ENCODE measurements at regions not wholly inside any gene's neighbourhood (a gene's known extent, or its start where the extent isn't known, plus 50 kb on each side); places are given as distances from the start of the nearest gene placed in this dataset.

DNA sequence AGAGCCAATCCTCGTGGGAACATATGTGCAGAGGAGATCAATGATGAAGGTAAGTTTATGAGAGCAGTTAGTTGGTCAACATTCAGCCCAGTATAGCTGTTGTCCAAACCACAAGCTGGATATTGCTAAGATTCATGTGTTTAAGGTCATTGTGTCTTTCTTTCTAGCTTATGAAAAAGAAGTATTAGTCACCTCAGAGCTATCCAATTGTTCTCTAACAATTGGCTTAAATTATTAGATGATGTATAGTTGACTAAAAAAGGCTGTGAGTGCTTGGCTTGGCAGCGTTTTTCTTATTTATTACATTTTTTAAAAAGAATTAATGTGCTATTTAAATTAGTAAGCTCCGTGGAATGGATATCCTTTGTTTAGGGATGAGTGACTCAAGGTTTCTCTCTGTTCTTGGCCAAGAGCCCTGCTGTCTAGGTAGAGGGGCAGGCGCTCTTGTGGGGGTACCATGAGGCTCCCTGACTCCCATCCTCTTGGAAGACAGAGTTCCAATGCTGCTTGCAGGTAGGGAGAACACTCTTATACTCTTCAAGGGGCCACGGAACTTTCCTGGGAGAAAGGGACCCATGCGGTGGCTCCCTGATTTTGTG is 487.4 kb downstream of the IRX1 start:
- no peak for DNase-seq

DNA sequence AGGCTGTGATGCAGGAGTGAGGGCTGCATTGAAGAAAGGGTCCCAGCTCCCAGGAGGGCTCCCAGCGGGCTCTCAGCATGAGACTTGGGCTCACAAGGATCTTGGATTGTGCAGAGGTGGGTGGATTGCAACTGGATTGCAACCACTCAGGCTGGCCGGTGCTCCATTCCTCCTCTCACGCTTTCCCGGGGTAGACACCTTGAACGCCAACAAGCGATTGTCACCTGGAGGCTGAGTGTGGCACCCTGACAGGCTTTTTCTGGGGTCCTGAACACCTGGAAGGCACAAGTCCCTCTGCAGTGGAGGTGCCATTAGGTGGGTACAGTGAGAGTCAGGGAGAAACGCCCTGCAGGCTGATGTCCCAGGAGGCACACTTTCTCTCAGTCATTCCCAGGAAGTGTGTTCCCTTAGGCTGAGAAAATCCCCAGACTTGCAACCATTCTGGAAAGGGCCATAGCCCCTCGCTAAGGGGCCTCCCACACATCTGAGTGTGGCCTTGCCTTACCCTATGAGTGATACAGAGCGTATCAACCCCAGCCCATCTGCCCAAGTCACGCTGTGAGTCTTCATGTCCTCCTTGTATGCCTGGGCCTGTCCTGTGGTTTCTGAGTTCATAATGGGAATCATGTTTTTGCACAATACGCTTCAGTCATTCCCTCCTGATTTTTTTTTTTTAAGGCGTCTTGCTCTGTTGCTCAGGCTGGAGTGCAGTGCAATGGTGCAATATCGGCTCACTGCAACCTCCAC is 488.1 kb downstream of the IRX1 start:
- no peak for DNase-seq

DNA sequence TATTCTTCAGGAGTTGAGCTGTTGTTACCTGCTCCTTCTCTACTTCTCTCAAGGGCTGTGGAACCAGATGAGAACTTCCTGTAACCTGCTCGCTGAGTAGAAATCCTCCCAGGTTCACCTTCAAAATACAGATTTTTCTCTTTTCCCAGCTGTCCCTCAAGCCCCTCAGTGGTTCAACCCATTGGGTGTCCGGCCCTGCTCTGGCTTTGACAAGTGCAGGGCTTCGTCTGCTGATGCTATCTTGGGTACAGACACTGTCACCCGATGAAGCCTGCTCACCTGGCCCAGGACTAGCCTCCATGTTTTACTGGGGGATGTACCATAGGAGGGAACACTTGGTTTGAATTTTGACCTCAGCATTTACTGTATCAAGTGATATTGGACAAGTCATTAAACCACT is 490.4 kb downstream of the IRX1 start:
- no peak for DNase-seq

DNA sequence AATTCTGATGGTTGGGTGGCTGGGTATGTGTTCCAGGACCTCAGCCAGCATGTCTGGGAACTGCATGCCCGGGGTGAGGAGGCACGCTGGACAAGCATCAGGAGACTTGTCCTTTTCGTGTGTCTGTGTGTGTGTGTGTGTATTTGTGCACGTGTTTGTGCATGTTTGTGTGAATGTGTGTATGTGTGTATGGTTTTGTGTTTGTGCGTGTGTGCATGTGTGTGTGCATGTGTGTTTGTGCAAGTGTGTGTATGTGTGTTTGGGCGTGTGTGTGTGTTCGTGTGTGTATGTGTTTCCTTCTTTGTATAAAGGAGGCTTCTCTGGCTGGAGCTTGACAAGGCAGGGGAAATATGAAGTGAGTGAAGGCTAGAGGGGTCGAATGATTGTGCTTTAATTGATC is 491.5 kb downstream of the IRX1 start:
- no peak for DNase-seq

DNA sequence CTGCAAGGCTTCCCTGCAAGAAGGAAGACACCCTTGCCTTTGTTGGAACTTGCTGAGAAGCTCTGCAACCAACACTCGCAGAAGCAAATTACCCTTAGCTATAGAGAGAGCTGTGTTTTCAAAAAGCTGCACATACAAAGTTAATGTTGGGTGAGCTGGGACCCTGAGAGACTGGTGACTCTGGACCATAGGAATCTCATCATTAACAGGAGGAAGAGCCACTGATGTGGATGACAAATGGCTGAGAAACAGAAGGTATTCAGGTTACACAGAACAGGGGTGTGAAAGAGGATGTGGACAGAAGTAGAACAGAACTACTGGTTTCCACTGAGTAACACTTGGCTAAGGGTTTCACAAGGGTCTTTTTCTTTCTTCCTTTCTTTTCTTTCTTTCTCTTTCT is 493.5 kb downstream of the IRX1 start:
- no peak for DNase-seq

DNA sequence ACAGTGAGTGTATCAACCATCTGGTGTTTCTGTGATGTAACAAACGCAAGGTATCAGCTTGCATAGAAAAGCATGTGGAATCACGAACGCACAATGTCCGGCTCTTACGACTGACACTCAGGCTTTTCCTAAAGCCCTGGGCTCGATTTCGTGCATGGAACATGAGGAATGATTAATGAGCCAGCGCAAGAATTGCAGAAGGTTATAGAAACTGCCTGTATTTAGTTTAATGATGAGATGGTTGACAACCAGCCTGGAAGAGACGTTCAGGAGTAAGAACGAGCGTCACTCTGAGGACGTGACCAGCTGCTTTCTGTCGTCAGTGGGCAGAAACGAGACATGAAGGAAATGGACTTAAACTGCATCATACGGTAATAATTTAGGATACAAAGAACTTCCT is 497.6 kb downstream of the IRX1 start:
- DNase-seq: no peak

DNA sequence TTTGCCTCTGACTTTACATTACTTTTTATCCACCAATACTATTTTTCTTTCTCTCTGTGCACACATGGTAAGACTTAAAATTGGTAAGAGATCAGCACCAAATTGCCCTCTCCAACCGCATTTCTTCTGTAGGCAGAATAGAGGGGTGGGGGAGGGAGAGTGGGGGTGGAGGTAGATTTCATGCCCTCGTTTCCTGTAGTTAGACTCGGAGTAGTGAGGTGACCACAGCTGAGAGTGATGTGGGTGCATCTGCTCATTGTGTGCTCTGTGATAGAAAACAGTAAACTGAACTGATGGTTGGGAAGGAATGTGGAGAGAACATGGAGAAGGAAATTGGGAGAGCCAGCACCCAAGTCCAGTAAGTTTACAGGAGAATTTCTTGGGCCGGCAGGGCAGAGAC is 498.3 kb downstream of the IRX1 start:
- DNase-seq: no peak

DNA sequence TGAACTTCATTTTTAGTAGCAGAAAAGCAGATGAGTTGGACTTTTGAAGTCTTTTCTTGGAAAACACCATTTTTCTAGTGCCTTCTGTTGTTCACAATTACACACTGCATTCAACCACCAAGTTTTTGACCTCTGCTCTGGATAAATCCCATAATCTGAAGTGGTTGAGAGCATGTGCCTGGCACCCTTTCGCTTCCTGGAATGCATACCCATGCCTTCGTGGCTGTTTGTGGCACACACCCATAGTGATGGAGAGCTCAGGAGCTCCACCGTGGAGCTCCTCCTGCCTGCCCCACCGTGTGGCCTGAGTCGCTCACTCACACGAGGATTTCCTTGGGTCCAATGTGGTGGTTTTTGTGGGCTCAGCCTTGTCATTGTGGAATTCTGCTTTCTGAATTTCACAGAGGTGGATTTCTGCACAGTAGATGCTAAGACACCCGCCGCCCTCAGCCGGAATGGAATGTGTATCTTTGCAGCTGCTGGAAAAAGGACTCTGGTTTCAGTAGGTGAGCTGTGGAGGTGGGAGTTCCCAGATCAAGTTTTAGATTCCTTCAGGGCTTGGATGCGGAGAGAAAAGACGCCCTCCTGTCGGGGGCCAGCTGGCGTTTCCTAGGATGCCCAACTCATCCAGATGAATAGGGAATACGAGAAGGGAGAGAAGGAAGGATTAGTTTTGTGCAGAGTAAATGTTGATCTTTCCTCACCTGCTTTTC is 500.4 kb downstream of the IRX1 start:
- no peak for DNase-seq

DNA sequence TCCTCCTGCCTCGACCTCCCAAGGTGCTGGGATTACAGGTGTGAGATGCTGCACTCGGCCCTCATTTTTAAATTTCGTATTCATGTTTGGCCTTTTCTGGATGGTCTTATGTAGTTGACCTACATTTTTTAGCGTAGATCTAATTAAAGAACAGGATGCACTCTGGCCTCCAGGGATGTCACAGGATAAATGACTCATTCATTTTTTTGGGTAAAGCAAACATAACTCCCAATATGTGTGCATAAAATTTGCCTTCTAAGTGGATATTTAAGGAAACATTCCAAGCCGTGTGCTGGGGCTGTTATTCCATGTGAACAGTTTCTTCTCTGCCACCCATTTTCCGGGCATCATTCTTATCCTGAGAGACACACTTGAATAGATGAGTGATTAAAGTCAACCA is 501.6 kb downstream of the IRX1 start:
- DNase-seq: no peak

DNA sequence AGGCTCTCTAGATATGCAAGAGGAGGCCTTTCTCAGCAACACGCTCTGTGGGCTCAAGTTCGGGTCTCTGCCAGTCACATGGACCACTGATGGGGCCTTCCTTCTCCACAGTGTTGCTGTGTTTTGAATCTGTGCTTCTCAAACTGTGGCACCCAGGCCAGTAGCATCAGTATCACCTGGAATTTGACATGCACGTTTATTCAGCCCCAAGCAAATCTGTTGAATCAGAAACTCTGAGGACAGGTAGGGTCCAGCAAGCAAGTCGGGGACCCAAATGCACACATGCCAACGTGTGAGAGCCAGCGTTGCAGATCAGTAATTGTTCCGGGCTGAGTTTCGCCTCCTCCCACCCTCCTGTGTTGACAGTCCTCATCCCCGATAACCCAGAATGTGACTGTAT is 502.6 kb downstream of the IRX1 start:
- DNase-seq: no peak

DNA sequence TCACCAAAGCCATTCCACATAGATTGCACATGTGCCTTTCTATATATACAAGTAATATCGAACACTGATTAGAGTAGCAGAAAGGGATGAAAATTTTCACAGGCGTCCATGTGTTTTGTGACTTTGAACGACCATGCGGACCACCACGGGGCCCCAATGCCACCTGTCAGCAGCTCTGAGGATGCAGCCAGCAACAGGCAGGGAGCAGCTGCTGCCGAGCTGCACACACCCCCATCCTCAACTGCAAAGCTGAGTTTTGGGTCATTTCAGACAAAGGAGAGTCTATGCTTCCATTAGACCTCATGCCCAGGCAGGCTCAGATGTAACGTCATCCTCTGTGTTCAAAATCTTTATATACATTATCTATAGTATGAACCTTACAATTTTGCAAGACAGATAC is 503.8 kb downstream of the IRX1 start:
- DNase-seq: no peak

DNA sequence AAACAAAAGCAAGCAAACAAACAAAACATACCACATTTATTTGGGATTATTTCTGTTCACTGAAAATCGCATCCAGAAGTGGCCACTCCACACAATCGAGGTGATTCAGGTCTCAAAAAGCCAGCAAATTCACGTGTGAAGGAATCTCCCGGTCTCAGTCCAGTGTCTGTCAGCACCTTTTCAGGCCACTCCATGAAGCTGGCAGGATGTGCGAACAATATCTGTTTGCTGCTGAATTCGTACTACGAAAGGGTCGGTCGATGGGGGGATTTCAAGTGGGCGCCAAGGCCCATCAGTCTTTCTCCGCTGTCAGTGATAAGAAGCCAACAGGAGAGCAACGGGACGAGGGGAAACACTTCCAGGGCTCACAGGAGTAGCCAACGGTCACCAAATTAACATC is 505.1 kb downstream of the IRX1 start:
- no peak for DNase-seq

DNA sequence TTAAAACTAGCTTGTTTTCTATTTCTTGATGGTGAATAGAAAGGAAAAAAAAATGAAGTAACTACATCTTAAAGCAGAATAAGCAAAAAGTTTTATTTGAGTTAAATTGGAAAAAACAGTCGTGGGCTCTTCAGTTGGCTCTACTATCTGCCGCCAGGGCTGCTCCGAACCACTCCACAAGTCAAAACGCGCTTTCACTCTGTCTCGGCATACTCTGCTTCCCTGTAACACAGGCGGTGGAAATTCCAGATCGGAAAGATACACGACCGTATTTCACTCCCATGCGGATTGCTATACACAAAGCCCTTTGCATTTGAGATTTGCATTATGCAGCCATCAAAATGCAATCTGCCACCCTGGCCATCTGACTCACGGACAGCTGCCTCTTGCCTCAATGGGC is 505.6 kb downstream of the IRX1 start:
- no peak for DNase-seq

DNA sequence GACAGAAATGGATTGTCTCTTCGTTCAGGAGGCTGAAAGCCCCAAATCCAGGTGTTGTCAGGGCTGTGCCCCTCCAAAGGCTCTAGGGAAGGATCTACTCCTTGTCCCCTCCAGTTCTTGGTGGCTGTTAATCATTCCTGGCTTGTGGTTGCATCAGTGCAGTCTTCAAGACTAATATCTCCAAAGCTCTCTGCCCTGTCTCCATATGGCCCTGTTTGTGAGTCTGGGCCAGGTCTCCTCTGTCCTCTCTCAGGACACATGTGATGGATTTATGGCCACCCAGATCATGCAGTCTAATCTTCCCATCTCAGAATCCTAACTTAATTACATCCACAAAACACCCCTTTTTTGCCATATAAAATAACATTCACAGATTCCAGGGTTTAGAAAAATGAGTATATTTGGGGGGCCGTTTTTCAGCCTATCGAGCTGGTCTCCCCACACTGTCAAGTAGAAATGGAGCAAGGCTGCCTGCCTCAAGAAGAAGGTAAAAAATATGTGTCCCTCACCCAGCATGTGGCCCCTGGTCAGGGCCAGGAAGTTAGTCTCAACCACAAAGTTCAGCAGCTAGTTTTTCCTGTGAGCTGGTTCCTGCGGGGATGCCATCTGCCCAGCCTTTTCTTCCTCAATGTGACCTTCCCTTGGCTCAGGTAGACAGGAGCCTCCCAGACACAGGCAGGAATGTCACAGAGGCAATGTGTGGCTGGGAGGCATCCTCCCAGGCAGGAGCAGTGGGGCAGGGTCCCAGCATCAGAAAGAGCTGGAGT is 509.4 kb downstream of the IRX1 start:
- DNase-seq: no peak

DNA sequence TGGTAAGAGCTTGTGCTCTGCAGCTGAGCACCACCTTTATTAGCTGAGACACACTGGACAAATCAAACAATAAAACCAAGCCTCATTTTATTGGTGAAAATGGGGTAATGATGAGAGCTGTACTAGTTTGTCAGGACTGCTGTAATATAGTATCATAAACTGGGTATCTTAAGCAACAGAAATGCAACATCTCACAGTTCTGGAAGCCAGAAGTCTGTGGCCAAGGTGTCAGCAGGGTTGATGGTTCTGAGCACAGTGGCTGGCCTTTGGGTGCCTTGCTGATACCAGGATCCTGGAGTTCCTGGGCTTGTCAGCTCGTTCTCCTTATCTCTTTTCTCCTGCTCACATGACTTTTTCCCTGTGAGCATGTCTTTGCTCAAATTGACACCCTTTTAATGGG is 513.1 kb downstream of the IRX1 start:
- DNase-seq: no peak

DNA sequence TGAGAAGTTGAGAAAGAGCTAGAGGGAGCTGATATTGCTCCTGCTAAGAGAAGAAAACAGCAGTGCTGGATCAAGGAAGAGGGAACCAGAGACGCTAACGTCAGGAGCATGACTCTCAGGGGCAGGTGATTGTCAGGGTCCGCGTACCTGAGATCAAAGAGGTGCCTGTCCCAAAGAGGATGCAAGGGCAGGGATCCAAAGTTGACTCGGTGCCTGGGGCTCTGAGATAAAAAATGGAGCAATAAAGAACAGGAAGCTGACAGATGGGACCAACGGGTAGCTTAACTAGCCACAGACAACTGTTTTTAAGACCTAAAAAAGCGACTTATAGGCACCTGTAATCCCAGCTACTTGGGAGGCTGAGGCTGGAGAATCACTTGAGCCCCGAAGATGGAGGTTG is 517.8 kb downstream of the IRX1 start:
- DNase-seq: no peak

DNA sequence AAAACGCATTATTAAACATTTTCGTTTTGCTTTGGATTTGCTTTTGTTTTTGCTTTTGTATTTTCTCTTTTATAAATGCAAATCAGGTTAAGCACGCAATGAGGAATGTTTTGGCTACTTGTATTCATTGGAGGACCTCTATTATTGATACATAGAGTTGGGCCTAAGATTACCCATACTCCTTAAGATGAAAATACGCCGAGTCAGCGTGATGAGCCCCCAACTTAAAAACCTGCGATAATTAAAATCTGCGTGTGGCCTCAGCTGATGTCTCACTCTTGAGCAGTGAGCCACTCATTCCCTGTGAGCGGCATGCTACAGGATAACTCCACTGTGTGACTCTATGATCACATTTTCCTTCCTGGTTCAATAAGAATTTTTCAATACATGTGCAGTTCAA is 518.3 kb downstream of the IRX1 start:
- DNase-seq: no peak

DNA sequence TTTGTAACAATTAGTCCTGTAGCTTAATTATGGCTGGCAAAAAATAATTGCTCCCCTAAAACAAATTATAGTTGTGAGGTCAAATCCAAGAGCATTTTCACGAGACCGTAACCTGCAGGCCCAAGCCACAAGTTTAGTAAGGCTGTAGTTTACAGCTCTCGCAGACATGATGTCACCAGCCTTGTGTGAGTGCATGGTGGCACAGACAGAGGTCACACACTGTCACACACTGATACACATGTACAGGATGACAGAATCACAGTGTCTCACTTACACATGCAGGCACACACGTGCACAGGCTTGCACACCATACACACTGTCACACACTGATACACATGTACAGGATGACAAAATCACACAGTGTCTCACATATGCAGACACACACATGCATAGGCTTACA is 518.8 kb downstream of the IRX1 start:
- DNase-seq: no peak

DNA sequence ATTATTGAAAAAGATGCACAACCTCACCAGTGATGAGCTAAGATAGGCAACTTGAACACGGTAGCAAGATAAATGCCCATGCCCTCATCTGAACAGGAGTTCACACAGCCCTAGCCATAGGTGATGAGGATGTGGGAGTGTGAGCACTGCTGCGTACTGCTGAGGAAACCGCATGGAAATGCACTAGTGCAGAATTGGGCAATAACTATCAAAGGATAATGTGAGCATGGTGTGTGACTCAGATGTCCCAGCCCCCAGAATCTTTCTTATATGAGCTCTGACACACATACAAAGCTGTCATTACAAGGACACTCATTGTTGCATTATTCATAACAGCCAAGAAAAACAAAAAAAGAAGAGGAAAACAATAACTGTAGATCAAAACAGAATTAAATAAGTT is 521.2 kb downstream of the IRX1 start:
- DNase-seq: no peak

DNA sequence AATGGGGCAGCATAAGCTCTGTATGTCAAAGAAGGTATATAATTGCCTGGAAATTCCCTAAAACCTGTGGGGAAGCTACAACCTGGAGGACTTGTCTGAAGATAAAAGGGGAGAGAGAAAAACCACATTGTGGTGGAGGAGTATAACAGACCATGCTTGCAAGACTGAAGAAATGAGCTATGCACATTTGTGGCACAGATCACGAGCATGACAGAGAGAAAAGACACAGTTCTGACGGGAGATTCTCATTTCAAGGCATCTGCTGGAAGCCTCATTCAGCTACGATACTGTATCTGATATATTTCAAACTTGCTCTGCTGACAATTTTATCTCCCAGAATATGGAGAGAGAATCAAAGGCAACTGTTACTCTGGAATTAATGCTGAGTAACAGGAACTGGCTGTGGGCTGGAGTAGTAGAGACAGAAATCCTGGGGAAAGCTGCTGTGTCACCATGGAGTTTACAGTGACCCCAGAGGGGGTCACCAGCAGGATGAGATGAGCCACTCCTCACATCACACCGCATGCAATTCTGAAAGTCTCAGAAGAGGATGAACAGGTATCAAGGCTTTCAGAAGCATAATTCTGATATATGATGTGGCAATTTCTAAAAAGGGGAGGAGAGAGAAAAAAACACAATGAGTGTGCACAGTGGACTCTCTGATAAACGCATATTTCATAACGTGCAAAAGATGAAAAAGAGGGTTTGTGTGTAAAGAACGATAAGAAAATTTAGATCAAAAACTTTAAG is 528.8 kb downstream of the IRX1 start:
- no peak for DNase-seq

DNA sequence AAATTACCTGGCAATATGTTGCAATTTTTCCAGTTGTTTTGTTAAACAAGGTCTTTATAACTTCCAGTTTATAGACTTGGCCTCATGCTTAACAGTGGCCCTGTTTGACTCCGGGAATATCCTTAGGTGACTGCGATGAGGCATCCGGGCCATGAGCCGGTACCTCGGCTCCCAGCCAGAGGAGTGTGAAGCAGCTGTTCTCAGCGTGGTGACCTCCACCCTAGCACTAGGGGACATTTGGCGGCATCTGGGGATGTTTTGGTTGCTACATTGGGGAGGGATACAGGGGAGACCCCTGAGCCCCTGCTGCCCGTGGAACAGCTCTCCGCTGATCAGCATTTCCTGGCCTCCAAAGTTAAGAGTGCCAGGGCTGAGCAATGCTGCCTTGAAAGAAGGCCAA is 533.4 kb downstream of the IRX1 start:
- no peak for DNase-seq

DNA sequence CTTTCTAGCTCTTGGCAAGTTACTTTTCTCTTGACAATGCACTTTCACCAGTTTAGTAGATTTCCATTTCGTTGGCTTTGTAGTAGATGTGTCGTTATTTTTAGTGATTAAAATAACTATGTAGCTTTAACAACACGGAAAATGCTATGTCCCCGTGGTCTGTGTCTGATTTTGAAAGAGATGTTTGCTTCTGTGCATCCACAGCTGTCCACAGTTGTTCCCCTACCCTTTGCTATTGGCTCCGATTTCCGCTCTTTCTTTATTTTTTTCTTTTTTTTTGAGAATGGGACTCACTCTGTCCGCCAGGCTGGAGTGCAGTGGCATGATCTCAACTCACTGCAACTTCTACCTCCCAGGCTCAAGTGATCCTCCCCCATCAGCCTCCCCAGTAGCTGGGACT is 533.9 kb downstream of the IRX1 start:
- DNase-seq: no peak

DNA sequence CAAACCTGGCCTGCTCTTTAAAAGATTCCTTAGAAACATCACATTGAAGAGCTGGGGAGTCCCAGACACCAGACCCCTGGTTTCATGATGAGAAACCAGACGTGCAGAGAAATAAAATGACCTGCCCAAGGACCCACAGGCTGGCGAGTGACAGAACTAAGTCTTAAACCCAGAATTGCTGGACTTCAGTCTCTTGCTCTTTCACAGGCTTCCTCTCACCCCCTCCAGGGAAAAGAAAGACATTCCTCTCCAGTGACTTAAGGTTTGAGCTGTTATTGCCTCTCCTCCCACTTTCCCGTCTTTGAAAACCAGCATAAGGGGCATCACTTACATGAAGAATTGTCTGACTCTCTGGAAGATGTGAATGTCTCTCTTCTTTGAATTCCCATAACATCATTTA is 535.2 kb downstream of the IRX1 start:
- no peak for DNase-seq
